ENCODE measurements at regions not wholly inside any gene's neighbourhood (a gene's known extent, or its start where the extent isn't known, plus 50 kb on each side); places are given as distances from the start of the nearest gene placed in this dataset.

GRCh38 chr2:188865681-188866080 is 108.5 kb upstream of the COL3A1 start:
- Mint-ChIP-seq H3K9me3 (ENCODE audit: low read depth) (peaks cover 2% of the 10 kb centered on the region), H3K4me1 (no peaks in the 10 kb centered on the region), H3K4me3 (no peak overlapping the region), H3K27me3 (no peaks in the 10 kb centered on the region), H3K27ac (no peak overlapping the region), H3K36me3 (no peaks in the 10 kb centered on the region)
- CTCF ChIA-PET: no interaction called here
- ATAC-seq (no peak), DNase-seq (no peak)

GRCh38 chr2:188869550-188869949 is 104.6 kb upstream of the COL3A1 start:
- no peak for ATAC-seq
- Mint-ChIP-seq H3K27ac (no peak overlapping the region), H3K4me3 (no peak overlapping the region), H3K9me3 (ENCODE audit: low read depth) (peaks cover 2% of the 10 kb centered on the region), H3K27me3 (no peaks in the 10 kb centered on the region), H3K36me3 (no peaks in the 10 kb centered on the region), H3K4me1 (no peaks in the 10 kb centered on the region)
- CTCF ChIA-PET: no interaction called here
- no peak for DNase-seq

GRCh38 chr2:188870289-188870688 is 103.9 kb upstream of the COL3A1 start:
- H3K4me3 Mint-ChIP-seq: no peak overlapping the region
- H3K27ac Mint-ChIP-seq: no peak overlapping the region
- DNase-seq (no peak), ATAC-seq (no peak)
- H3K9me3 Mint-ChIP-seq (ENCODE audit: low read depth): peaks cover 2% of the 10 kb centered on the region
- CTCF ChIA-PET: no interaction called here
- H3K36me3 Mint-ChIP-seq: no peaks in the 10 kb centered on the region
- no peaks in the 10 kb centered on the region for H3K4me1 Mint-ChIP-seq
- no peaks in the 10 kb centered on the region for H3K27me3 Mint-ChIP-seq

GRCh38 chr2:188875104-188875503 is 99.1 kb upstream of the COL3A1 start:
- H3K27ac Mint-ChIP-seq: no peak overlapping the region
- no peaks in the 10 kb centered on the region for H3K36me3 Mint-ChIP-seq
- no peak for ATAC-seq
- no peaks in the 10 kb centered on the region for H3K4me1 Mint-ChIP-seq
- H3K27me3 Mint-ChIP-seq: no peaks in the 10 kb centered on the region
- H3K9me3 Mint-ChIP-seq (ENCODE audit: low read depth): no peaks in the 10 kb centered on the region
- CTCF ChIA-PET: no interaction called here
- no peak for DNase-seq
- no peak overlapping the region for H3K4me3 Mint-ChIP-seq

GRCh38 chr2:188878716-188879115 is 95.5 kb upstream of the COL3A1 start:
- H3K9me3 Mint-ChIP-seq (ENCODE audit: low read depth): no peaks in the 10 kb centered on the region
- no peak for DNase-seq
- CTCF ChIA-PET: no interaction called here
- H3K4me1 Mint-ChIP-seq: no peaks in the 10 kb centered on the region
- H3K27ac Mint-ChIP-seq: no peak overlapping the region
- no peak overlapping the region for H3K4me3 Mint-ChIP-seq
- H3K36me3 Mint-ChIP-seq: no peaks in the 10 kb centered on the region
- H3K27me3 Mint-ChIP-seq: no peaks in the 10 kb centered on the region
- no peak for ATAC-seq

GRCh38 chr2:188880740-188881139 is 93.4 kb upstream of the COL3A1 start:
- Mint-ChIP-seq H3K4me3 (no peak overlapping the region), H3K27me3 (no peaks in the 10 kb centered on the region), H3K36me3 (no peaks in the 10 kb centered on the region), H3K4me1 (no peaks in the 10 kb centered on the region), H3K27ac (no peak overlapping the region), H3K9me3 (ENCODE audit: low read depth) (no peaks in the 10 kb centered on the region)
- CTCF ChIA-PET: no interaction called here
- ATAC-seq: no peak
- DNase-seq: no peak

GRCh38 chr2:188881434-188881833 is 92.7 kb upstream of the COL3A1 start:
- Mint-ChIP-seq H3K36me3 (no peaks in the 10 kb centered on the region), H3K4me3 (no peak overlapping the region), H3K27ac (no peak overlapping the region), H3K9me3 (ENCODE audit: low read depth) (no peaks in the 10 kb centered on the region), H3K27me3 (no peaks in the 10 kb centered on the region), H3K4me1 (no peaks in the 10 kb centered on the region)
- CTCF ChIA-PET: no interaction called here
- no peak for ATAC-seq
- DNase-seq: no peak

- Mint-ChIP-seq H3K27ac (no peak overlapping the region), H3K9me3 (ENCODE audit: low read depth) (no peaks in the 10 kb centered on the region), H3K4me1 (no peaks in the 10 kb centered on the region), H3K4me3 (no peak overlapping the region), H3K36me3 (no peaks in the 10 kb centered on the region), H3K27me3 (no peaks in the 10 kb centered on the region)
- CTCF ChIA-PET: no interaction called here
- no peak for DNase-seq
- ATAC-seq: no peak
Observed at GRCh38 chr2:188884046-188884445, 90.1 kb upstream of the COL3A1 start.

- ATAC-seq: no peak
- CTCF ChIA-PET: no interaction called here
- no peak overlapping the region for H3K4me3 Mint-ChIP-seq
Observed at GRCh38 chr2:188884517-188884916, 89.7 kb upstream of the COL3A1 start.

GRCh38 chr2:188889187-188889586 is 85.0 kb upstream of the COL3A1 start:
- CTCF ChIA-PET: no interaction called here
- H3K4me3 Mint-ChIP-seq: no peak overlapping the region
- ATAC-seq: no peak
- DNase-seq: no peak
- peaks cover 2% of the 10 kb centered on the region for H3K9me3 Mint-ChIP-seq (ENCODE audit: low read depth)
- H3K4me1 Mint-ChIP-seq: no peaks in the 10 kb centered on the region
- no peak overlapping the region for H3K27ac Mint-ChIP-seq
- H3K27me3 Mint-ChIP-seq: no peaks in the 10 kb centered on the region
- H3K36me3 Mint-ChIP-seq: no peaks in the 10 kb centered on the region

More at GRCh38 chr2:188884517-188884916, 89.7 kb upstream of the COL3A1 start:
- no peaks in the 10 kb centered on the region for H3K27me3 Mint-ChIP-seq
- H3K36me3 Mint-ChIP-seq: no peaks in the 10 kb centered on the region
- H3K27ac Mint-ChIP-seq: no peak overlapping the region
- H3K4me1 Mint-ChIP-seq: no peaks in the 10 kb centered on the region
- H3K9me3 Mint-ChIP-seq (ENCODE audit: low read depth): no peaks in the 10 kb centered on the region
- DNase-seq: no peak

GRCh38 chr2:188890755-188891154 is 83.4 kb upstream of the COL3A1 start:
- H3K4me3 Mint-ChIP-seq: no peak overlapping the region
- no peak overlapping the region for H3K27ac Mint-ChIP-seq
- H3K36me3 Mint-ChIP-seq: no peaks in the 10 kb centered on the region
- ATAC-seq: no peak
- CTCF ChIA-PET: no interaction called here
- H3K9me3 Mint-ChIP-seq (ENCODE audit: low read depth): peaks cover 2% of the 10 kb centered on the region
- H3K4me1 Mint-ChIP-seq: no peaks in the 10 kb centered on the region
- DNase-seq: no peak
- H3K27me3 Mint-ChIP-seq: no peaks in the 10 kb centered on the region

GRCh38 chr2:188892636-188893035 is 81.5 kb upstream of the COL3A1 start:
- Mint-ChIP-seq H3K27ac (no peak overlapping the region), H3K4me3 (no peak overlapping the region), H3K4me1 (no peaks in the 10 kb centered on the region), H3K27me3 (no peaks in the 10 kb centered on the region), H3K9me3 (ENCODE audit: low read depth) (peaks cover 2% of the 10 kb centered on the region), H3K36me3 (no peaks in the 10 kb centered on the region)
- ATAC-seq (no peak), DNase-seq (no peak)
- CTCF ChIA-PET: no interaction called here

- no peaks in the 10 kb centered on the region for H3K27me3 Mint-ChIP-seq
- DNase-seq: no peak
- H3K4me3 Mint-ChIP-seq: no peak overlapping the region
- ATAC-seq: no peak
- no peaks in the 10 kb centered on the region for H3K4me1 Mint-ChIP-seq
- H3K36me3 Mint-ChIP-seq: no peaks in the 10 kb centered on the region
- H3K27ac Mint-ChIP-seq: no peak overlapping the region
- peaks cover 2% of the 10 kb centered on the region for H3K9me3 Mint-ChIP-seq (ENCODE audit: low read depth)
- CTCF ChIA-PET: no interaction called here
Observed at GRCh38 chr2:188893972-188894371, 80.2 kb upstream of the COL3A1 start.

- DNase-seq (no peak), ATAC-seq (no peak)
- no peak overlapping the region for H3K4me3 Mint-ChIP-seq
- peaks cover 2% of the 10 kb centered on the region for H3K9me3 Mint-ChIP-seq (ENCODE audit: low read depth)
- no peaks in the 10 kb centered on the region for H3K27me3 Mint-ChIP-seq
- CTCF ChIA-PET: no interaction called here
- H3K36me3 Mint-ChIP-seq: no peaks in the 10 kb centered on the region
- H3K27ac Mint-ChIP-seq: no peak overlapping the region
- no peaks in the 10 kb centered on the region for H3K4me1 Mint-ChIP-seq
Observed at GRCh38 chr2:188894979-188895378, 79.2 kb upstream of the COL3A1 start.

GRCh38 chr2:188897096-188897495 is 77.1 kb upstream of the COL3A1 start:
- ATAC-seq: no peak
- no peaks in the 10 kb centered on the region for H3K36me3 Mint-ChIP-seq
- no peak for DNase-seq
- CTCF ChIA-PET: no interaction called here
- H3K4me3 Mint-ChIP-seq: no peak overlapping the region
- peaks cover 1% of the 10 kb centered on the region for H3K9me3 Mint-ChIP-seq (ENCODE audit: low read depth)
- no peaks in the 10 kb centered on the region for H3K27me3 Mint-ChIP-seq
- no peaks in the 10 kb centered on the region for H3K4me1 Mint-ChIP-seq
- H3K27ac Mint-ChIP-seq: no peak overlapping the region
